Transverse colon (tissue), 4 donors: ENCODE measurements at regions not wholly inside any gene's neighbourhood (a gene's known extent, or its start where the extent isn't known, plus 50 kb on each side); places are given as distances from the start of the nearest gene placed in this dataset.

Experiments
- CTCF ChIP-seq, 5 experiments: fragments of 200-600 bp in 3 of 5; fragments of 450-650 bp in 2 of 5; sonication (generic) in 3 of 5; IDR thresholded peaks; 1 replicate in 2 of 5; 2 replicates in 3 of 5; pipeline ENCODE4 v1.5.1; 2016 to 2017; ENCODE audit warnings: antibody characterized with exemption in 5 of 5, inconsistent platforms in 3 of 5, mild to moderate bottlenecking in 2 of 5, moderate library complexity in 1 of 5
- EP300 ChIP-seq: sonication (generic); formaldehyde crosslinking; IDR thresholded peaks from one replicate; pipeline ENCODE4 v1.6.1; 2017; ENCODE audit warnings: antibody characterized with exemption, low read depth
- POLR2A ChIP-seq: fragments of 450-650 bp; IDR thresholded peaks from one replicate; pipeline ENCODE4 v1.6.1; 2016; ENCODE audit warnings: antibody characterized with exemption, mild to moderate bottlenecking, moderate library complexity
- POLR2AphosphoS5 ChIP-seq, 3 donors: sonication (generic); formaldehyde crosslinking; IDR thresholded peaks; one replicate each; pipeline ENCODE4 v1.6.1; 2016; ENCODE audit warnings: antibody characterized with exemption in 3 of 3

- TF ChIP-seq POLR2A (no peak), CTCF (IDR thresholded peaks at IDR 0.05) (no peak), EP300 (no peak), POLR2AphosphoS5 (IDR thresholded peaks at IDR 0.05) (no peak)
These were observed 93.9 kb downstream of the DACT1 start for GRCh38 chr14:58731465-58732293.
